ENCODE measurements at regions not wholly inside any gene's neighbourhood (a gene's known extent, or its start where the extent isn't known, plus 50 kb on each side); places are given as distances from the start of the nearest gene placed in this dataset.

DNA sequence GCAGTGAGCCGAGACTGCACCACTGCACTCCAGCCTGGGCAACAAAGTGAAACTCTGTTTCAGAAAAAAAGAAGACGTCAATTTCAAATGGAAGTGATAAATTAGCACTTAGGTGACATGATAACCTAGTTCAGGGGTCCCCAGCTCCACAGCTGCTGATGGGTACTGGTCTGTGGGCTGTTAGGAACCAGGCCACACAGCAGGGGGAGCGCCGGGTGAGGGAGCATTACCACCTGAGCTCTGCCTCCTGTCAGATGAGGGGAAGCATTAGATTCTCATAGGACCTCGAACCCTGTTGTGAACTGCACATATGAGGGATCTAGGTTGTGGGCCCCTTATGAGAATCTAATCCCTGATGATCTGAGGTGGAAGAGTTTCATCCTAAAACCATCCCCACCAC, 253.0 kb downstream of the FOXL1 start (continued):
- TF ChIP-seq, protein P1, sequence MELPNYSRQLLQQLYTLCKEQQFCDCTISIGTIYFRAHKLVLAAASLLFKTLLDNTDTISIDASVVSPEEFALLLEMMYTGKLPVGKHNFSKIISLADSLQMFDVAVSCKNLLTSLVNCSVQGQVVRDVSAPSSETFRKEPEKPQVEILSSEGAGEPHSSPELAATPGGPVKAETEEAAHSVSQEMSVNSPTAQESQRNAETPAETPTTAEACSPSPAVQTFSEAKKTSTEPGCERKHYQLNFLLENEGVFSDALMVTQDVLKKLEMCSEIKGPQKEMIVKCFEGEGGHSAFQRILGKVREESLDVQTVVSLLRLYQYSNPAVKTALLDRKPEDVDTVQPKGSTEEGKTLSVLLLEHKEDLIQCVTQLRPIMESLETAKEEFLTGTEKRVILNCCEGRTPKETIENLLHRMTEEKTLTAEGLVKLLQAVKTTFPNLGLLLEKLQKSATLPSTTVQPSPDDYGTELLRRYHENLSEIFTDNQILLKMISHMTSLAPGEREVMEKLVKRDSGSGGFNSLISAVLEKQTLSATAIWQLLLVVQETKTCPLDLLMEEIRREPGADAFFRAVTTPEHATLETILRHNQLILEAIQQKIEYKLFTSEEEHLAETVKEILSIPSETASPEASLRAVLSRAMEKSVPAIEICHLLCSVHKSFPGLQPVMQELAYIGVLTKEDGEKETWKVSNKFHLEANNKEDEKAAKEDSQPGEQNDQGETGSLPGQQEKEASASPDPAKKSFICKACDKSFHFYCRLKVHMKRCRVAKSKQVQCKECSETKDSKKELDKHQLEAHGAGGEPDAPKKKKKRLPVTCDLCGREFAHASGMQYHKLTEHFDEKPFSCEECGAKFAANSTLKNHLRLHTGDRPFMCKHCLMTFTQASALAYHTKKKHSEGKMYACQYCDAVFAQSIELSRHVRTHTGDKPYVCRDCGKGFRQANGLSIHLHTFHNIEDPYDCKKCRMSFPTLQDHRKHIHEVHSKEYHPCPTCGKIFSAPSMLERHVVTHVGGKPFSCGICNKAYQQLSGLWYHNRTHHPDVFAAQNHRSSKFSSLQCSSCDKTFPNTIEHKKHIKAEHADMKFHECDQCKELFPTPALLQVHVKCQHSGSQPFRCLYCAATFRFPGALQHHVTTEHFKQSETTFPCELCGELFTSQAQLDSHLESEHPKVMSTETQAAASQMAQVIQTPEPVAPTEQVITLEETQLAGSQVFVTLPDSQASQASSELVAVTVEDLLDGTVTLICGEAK (IDR thresholded peaks at IDR 0.05; ENCODE audit: borderline replicate concordance), result no peak
- TF ChIP-seq SP1 (IDR thresholded peaks at IDR 0.05; ENCODE audit: low read depth, low read length) (no peak), FOXK2 (IDR thresholded peaks at IDR 0.05) (no peak), JUNB (IDR thresholded peaks at IDR 0.05) (no peak), MYC (IDR thresholded peaks at IDR 0.05; ENCODE audit: insufficient read depth, insufficient read length, insufficient replicate concordance, low read length, severe bottlenecking) (no peak), POLR2A (IDR thresholded peaks at IDR 0.05; ENCODE audit: low read depth, low read length) (no peak), NR2C1 (IDR thresholded peaks at IDR 0.05) (no peak)
- TF ChIP-seq, protein P2, sequence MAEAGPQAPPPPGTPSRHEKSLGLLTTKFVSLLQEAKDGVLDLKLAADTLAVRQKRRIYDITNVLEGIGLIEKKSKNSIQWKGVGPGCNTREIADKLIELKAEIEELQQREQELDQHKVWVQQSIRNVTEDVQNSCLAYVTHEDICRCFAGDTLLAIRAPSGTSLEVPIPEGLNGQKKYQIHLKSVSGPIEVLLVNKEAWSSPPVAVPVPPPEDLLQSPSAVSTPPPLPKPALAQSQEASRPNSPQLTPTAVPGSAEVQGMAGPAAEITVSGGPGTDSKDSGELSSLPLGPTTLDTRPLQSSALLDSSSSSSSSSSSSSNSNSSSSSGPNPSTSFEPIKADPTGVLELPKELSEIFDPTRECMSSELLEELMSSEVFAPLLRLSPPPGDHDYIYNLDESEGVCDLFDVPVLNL (IDR thresholded peaks at IDR 0.05; ENCODE audit: low read depth, low read length), result no peak

DNA sequence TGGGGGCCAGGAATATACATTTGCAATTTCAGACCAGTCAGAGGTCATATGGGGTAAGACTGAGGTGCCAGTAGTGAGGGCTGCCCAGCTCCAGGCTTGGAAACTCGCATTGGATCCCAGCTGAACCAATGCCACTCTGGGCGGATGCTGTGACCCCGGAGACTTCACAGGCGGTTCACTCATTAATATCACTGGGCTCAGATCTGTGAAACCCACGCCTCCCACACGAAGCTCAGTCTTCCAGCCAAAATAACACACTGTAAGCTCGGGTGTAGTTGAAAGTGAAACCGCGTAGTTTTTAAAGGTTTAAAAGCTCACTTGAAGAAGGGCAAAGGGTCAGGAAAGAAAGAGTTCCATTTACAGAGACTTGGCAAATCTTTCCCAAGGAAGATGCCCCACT, 254.8 kb downstream of the FOXL1 start:
- BruUV-seq (replicated peaks), result no TSS peak
- CTCF ChIA-PET, result interaction anchor here (0.6 to 1.2 kb wide), 4 partner anchors 17 to 465 kb away, joined by 3 to 5 read pairs (median 4); no protein-coding TSS in a partner anchor
- H3K27ac ChIP-seq (ENCODE audit: control insufficient read depth, insufficient read depth), result no peak overlapping the region
- H3K27me3 ChIP-seq (replicated peaks in 1 of 2; ENCODE audit: control insufficient read depth in 2 of 2, insufficient read depth in 2 of 2, low read length in 1 of 2), result no peaks in the 10 kb centered on the region; a peak in 1 of 4 replicates
- no peaks in the 10 kb centered on the region for H4K20me1 ChIP-seq (ENCODE audit: control insufficient read depth, insufficient read depth)
- TF ChIP-seq NR2F1 (conservative IDR thresholded peaks at IDR 0.05) (peak; percentile 53), POLR2AphosphoS2 (IDR thresholded peaks at IDR 0.05; ENCODE audit: low read depth, low read length) (no peak), PAX5 (IDR thresholded peaks at IDR 0.05; ENCODE audit: borderline replicate concordance, low read depth, low read length) (no peak), PML (IDR thresholded peaks at IDR 0.05; ENCODE audit: low read length) (no peak), ASH2L (IDR thresholded peaks at IDR 0.05; ENCODE audit: borderline replicate concordance, low read depth) (no peak), ZZZ3 (IDR thresholded peaks at IDR 0.05; ENCODE audit: control insufficient read depth, insufficient read length, low read depth) (no peak), ATF7 (IDR thresholded peaks at IDR 0.05; ENCODE audit: low read depth) (no peak), CREM (IDR thresholded peaks at IDR 0.05; ENCODE audit: low read depth) (no peak)
- H3K9ac ChIP-seq (ENCODE audit: control insufficient read depth, insufficient read depth, low read length), result no peak overlapping the region
- intact Hi-C loops (cut with micrococcal nuclease; ENCODE audit: unreplicated experiment) (no loop called here), in situ Hi-C loops (cut with MboI) (no loop called here)
- no peak overlapping the region for H3K4me3 ChIP-seq
- H2AFZ ChIP-seq (ENCODE audit: control insufficient read depth, low read depth, low read length), result no peak overlapping the region
- no peaks in the 10 kb centered on the region for H3K79me2 ChIP-seq (ENCODE audit: control insufficient read depth, insufficient read depth, low read length)
- 39% methylated on average over 9 of the region's 9 CpGs for WGBS (ENCODE audit: insufficient coverage, insufficient replicate concordance, low lambda C conversion rate, missing lambda C conversion rate)
- ATAC-seq, result no peak
- no peak overlapping the region for H3K4me2 ChIP-seq (ENCODE audit: control insufficient read depth, insufficient read depth)
- RAD21 ChIA-PET (ENCODE audit: unreplicated experiment), result interaction anchor here (0.6 to 3.5 kb wide), 3 partner anchors 168 to 298 kb away, joined by 3 to 11 read pairs (median 5); no protein-coding TSS in a partner anchor
- H3K9me3 ChIP-seq (replicated peaks; ENCODE audit: control insufficient read depth, insufficient read depth, low read length), result no peaks in the 10 kb centered on the region
- H3K36me3 ChIP-seq (ENCODE audit: control insufficient read depth in 2 of 2, insufficient read depth in 2 of 2, low read length in 1 of 2), result no peaks in the 10 kb centered on the region
- no peaks in the 10 kb centered on the region for H3K4me1 ChIP-seq (ENCODE audit: control insufficient read depth, insufficient read depth, low read length)
- no peak for DNase-seq (ENCODE audit: low read depth, low spot score)
- SMC1A ChIA-PET (ENCODE audit: uncharacterized antibody, unreplicated experiment), result interaction anchor here (1.0 to 2.4 kb wide), 5 partner anchors 141 to 269 kb away, joined by 3 to 9 read pairs (median 3); no protein-coding TSS in a partner anchor
- FAIRE-seq, result no peak
- POLR2A ChIA-PET, result interaction anchor here (0.6 kb wide), 1 partner anchor 184 kb away, joined by 5 read pairs; no protein-coding TSS in a partner anchor
